WTC11 (cell line): ENCODE measurements at regions not wholly inside any gene's neighbourhood (a gene's known extent, or its start where the extent isn't known, plus 50 kb on each side); places are given as distances from the start of the nearest gene placed in this dataset.

ENCODE experiments used
- SP1 ChIP-seq: sonication (generic); formaldehyde crosslinking; conservative IDR thresholded peaks from 2 replicates; pipeline ENCODE4 v1.8.1; 2022; ENCODE audit warnings: missing genetic modification reagents
- TF ChIP-seq, protein P1 (sequence below): fragments of 200-600 bp; IDR thresholded peaks from 2 replicates; pipeline ENCODE4 v1.8.0; 2022; ENCODE audit warnings: antibody characterized with exemption

DNA sequence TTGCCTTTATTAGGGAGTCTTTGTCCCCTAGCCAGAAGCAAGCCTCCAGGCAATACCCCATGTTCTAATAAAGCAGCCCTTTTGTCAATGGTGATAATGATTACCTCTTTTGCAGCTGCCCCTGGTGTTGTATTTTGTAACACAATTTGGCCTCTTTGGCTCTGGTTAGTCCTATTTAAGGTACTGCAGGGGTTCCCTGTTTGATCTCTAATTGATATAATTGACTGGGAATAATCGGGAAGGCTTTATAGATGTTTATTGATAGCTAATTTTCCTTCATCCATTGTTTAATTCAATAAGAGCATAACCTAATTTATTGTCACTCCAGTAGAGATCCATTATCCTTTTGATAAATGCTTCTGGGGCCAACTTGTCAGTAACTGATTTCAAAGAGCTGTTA is 537.2 kb downstream of the PKHD1 start:
- TF ChIP-seq, protein P1, sequence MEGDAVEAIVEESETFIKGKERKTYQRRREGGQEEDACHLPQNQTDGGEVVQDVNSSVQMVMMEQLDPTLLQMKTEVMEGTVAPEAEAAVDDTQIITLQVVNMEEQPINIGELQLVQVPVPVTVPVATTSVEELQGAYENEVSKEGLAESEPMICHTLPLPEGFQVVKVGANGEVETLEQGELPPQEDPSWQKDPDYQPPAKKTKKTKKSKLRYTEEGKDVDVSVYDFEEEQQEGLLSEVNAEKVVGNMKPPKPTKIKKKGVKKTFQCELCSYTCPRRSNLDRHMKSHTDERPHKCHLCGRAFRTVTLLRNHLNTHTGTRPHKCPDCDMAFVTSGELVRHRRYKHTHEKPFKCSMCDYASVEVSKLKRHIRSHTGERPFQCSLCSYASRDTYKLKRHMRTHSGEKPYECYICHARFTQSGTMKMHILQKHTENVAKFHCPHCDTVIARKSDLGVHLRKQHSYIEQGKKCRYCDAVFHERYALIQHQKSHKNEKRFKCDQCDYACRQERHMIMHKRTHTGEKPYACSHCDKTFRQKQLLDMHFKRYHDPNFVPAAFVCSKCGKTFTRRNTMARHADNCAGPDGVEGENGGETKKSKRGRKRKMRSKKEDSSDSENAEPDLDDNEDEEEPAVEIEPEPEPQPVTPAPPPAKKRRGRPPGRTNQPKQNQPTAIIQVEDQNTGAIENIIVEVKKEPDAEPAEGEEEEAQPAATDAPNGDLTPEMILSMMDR: no peak
- no peak for TF ChIP-seq SP1
